ACHN (cell line): ENCODE measurements at regions not wholly inside any gene's neighbourhood (a gene's known extent, or its start where the extent isn't known, plus 50 kb on each side); places are given as distances from the start of the nearest gene placed in this dataset.

ENCODE experiments used
- DNase-seq: peaks from one replicate; pipeline ENCODE4 v3.0.0-alpha.2; 2015
- in situ Hi-C: cut with HindIII; loops from 2 replicates; pipeline ENCODE4 v1.10.0; 2017; ENCODE audit warnings: low sequenced_read_pairs, low pct_ligation_motif_present, low pct_unique_long_range_greater_than_20kb

GRCh38 chr2:5897249-5897648 is 205.1 kb downstream of the SOX11 start:
- no peak for DNase-seq
- in situ Hi-C loops, result no loop called here

GRCh38 chr2:5898667-5899066 is 206.5 kb downstream of the SOX11 start:
- DNase-seq, result no peak
- in situ Hi-C loops, result no loop called here

GRCh38 chr2:5905661-5906060 is 213.5 kb downstream of the SOX11 start:
- in situ Hi-C loops, result no loop called here
- no peak for DNase-seq

- in situ Hi-C loops, result no loop called here
- DNase-seq, result no peak
Measured at GRCh38 chr2:5908071-5908470, 215.9 kb downstream of the SOX11 start.

- in situ Hi-C loops, result no loop called here
- DNase-seq, result no peak
Measured at GRCh38 chr2:5911718-5912117, 219.5 kb downstream of the SOX11 start.

- in situ Hi-C loops, result no loop called here
- DNase-seq, result no peak
Measured at GRCh38 chr2:5913711-5914395, 221.7 kb downstream of the SOX11 start.

- peak; percentile 68 for DNase-seq
- in situ Hi-C loops, result no loop called here
Measured at GRCh38 chr2:5914811-5915611, 222.8 kb downstream of the SOX11 start.

- peak; percentile 69 for DNase-seq
- in situ Hi-C loops, result no loop called here
Measured at GRCh38 chr2:5915881-5916310, 223.7 kb downstream of the SOX11 start.

GRCh38 chr2:5921081-5921642 is 229.0 kb downstream of the SOX11 start:
- in situ Hi-C loops, result no loop called here
- DNase-seq, result no peak

- in situ Hi-C loops, result no loop called here
- DNase-seq, result no peak
Measured at GRCh38 chr2:5923957-5924945, 232.1 kb downstream of the SOX11 start.

GRCh38 chr2:5925604-5926003 is 233.4 kb downstream of the SOX11 start:
- no peak for DNase-seq
- in situ Hi-C loops, result no loop called here

GRCh38 chr2:5926871-5927512 is 234.8 kb downstream of the SOX11 start:
- in situ Hi-C loops, result no loop called here
- DNase-seq, result no peak

- DNase-seq, result no peak
- in situ Hi-C loops, result no loop called here
Measured at GRCh38 chr2:5932556-5933469, 240.6 kb downstream of the SOX11 start.

GRCh38 chr2:5933669-5934068 is 241.5 kb downstream of the SOX11 start:
- in situ Hi-C loops, result no loop called here
- no peak for DNase-seq

GRCh38 chr2:5937321-5937720 is 245.1 kb downstream of the SOX11 start:
- in situ Hi-C loops, result no loop called here
- DNase-seq, result no peak

- no peak for DNase-seq
- in situ Hi-C loops, result no loop called here
Measured at GRCh38 chr2:5937851-5938565, 245.8 kb downstream of the SOX11 start.

GRCh38 chr2:5938566-5938896 is 246.3 kb downstream of the SOX11 start:
- in situ Hi-C loops, result no loop called here
- no peak for DNase-seq
